ENCODE measurements at regions not wholly inside any gene's neighbourhood (a gene's known extent, or its start where the extent isn't known, plus 50 kb on each side); places are given as distances from the start of the nearest gene placed in this dataset.
"Not testable (repeated sequence)": the region's sequence is repeated elsewhere in the genome, so short reads cannot be mapped to it uniquely, and the experiment has no call there.

- TF ChIP-seq INSM2 (tag by site-specific recombination; IDR thresholded peaks at IDR 0.05) (no peak), ZNF10 (tag by site-specific recombination; IDR thresholded peaks at IDR 0.05) (no peak), ZNF645 (tag by site-specific recombination; IDR thresholded peaks at IDR 0.05) (no peak), SCRT1 (tag by site-specific recombination; IDR thresholded peaks at IDR 0.05; ENCODE audit: borderline replicate concordance) (no peak)
- TF ChIP-seq, protein P1, sequence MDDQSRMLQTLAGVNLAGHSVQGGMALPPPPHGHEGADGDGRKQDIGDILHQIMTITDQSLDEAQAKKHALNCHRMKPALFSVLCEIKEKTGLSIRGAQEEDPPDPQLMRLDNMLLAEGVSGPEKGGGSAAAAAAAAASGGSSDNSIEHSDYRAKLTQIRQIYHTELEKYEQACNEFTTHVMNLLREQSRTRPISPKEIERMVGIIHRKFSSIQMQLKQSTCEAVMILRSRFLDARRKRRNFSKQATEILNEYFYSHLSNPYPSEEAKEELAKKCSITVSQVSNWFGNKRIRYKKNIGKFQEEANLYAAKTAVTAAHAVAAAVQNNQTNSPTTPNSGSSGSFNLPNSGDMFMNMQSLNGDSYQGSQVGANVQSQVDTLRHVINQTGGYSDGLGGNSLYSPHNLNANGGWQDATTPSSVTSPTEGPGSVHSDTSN (CRISPR knock-in tag; IDR thresholded peaks at IDR 0.05): no peak
Measured at GRCh38 chr12:59398164-59398563, 197.7 kb upstream of the SLC16A7 start (continued).

DNA sequence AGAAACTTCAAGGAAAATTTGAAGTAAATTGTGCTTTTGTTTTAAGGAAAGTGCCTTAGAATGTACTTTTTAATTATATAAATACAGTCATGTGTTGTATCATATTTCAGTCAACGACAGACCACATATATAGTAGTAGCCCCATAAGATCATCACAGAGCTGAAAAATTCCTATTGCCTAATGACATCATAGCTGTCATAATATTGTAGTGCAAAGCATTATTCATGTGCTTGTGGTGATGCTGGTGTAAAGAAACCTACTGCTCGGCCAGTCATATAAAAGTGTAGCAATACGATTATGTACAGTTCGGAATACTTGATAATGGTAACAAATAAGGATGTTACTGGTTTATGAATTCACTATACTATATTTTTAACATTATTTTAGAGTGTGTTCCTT lies 198.9 kb upstream of the SLC16A7 start:
- no peak for TF ChIP-seq YY2 (tag by site-specific recombination; IDR thresholded peaks at IDR 0.05)
- no peak for TF ChIP-seq MYNN (tag by site-specific recombination; IDR thresholded peaks at IDR 0.05; ENCODE audit: borderline replicate concordance)
- TF ChIP-seq, protein P1 (CRISPR knock-in tag; IDR thresholded peaks at IDR 0.05): no peak
- no peak for TF ChIP-seq KLF16 (tag by site-specific recombination; IDR thresholded peaks at IDR 0.05)
- no peak for TF ChIP-seq SP7 (tag by site-specific recombination; IDR thresholded peaks at IDR 0.05)
- TF ChIP-seq ZBTB48 (tag by site-specific recombination; IDR thresholded peaks at IDR 0.05): no peak
- no peak for TF ChIP-seq KLF10 (tag by site-specific recombination; IDR thresholded peaks at IDR 0.05)
- no peak for TF ChIP-seq ZNF10 (tag by site-specific recombination; IDR thresholded peaks at IDR 0.05)
- TF ChIP-seq KLF8 (tag by site-specific recombination; IDR thresholded peaks at IDR 0.05): no peak
- no peak for TF ChIP-seq ZNF768 (tag by site-specific recombination; IDR thresholded peaks at IDR 0.05)
- no peak for TF ChIP-seq ZBTB21 (tag by site-specific recombination; IDR thresholded peaks at IDR 0.05)
- TF ChIP-seq ZNF645 (tag by site-specific recombination; IDR thresholded peaks at IDR 0.05): no peak
- TF ChIP-seq GLI2 (tag by site-specific recombination; IDR thresholded peaks at IDR 0.05; ENCODE audit: borderline replicate concordance, low read depth): no peak
- no peak for TF ChIP-seq GLIS2 (tag by site-specific recombination; IDR thresholded peaks at IDR 0.05)
- Histone ChIP-seq H3K9me3 (ENCODE audit: control insufficient read depth, insufficient read depth, low read depth, low read length) (no peaks in the 10 kb centered on the region), H3K27ac (ENCODE audit: extremely low read depth, low read depth, low read length) (no peak overlapping the region), H3K4me1 (ENCODE audit: control insufficient read depth, insufficient read depth, low read length) (no peaks in the 10 kb centered on the region), H3K36me3 (ENCODE audit: control insufficient read depth in 2 of 2, insufficient read depth in 1 of 2, low read length in 2 of 2) (no peaks in the 10 kb centered on the region), H3K4me3 (ENCODE audit: low read depth, low read length) (no peak overlapping the region)
- CTCF ChIA-PET: interaction anchor here (0.7 kb wide), 1 partner anchor 320 kb away, joined by 3 read pairs; no protein-coding TSS in a partner anchor
- POLR2A ChIA-PET: no interaction called here

GRCh38 chr12:59396519-59396918 lies 199.3 kb upstream of the SLC16A7 start:
- POLR2A ChIA-PET: no interaction called here

GRCh38 chr12:59395310-59395709 lies 200.5 kb upstream of the SLC16A7 start:
- H3K4me3 ChIP-seq (ENCODE audit: low read depth, low read length); H3K27ac ChIP-seq (ENCODE audit: extremely low read depth, low read depth, low read length); H3K9me3 ChIP-seq (ENCODE audit: control insufficient read depth, insufficient read depth, low read depth, low read length); CTCF ChIA-PET; POLR2A ChIA-PET; H3K36me3 ChIP-seq (ENCODE audit: control insufficient read depth in 2 of 2, insufficient read depth in 1 of 2, low read length in 2 of 2); H3K4me1 ChIP-seq (ENCODE audit: control insufficient read depth, insufficient read depth, low read length): not testable (repeated sequence)

More at GRCh38 chr12:59396519-59396918, 199.3 kb upstream of the SLC16A7 start:
- H3K4me3 ChIP-seq (ENCODE audit: low read depth, low read length): no peak overlapping the region
- H3K27ac ChIP-seq (ENCODE audit: extremely low read depth, low read depth, low read length): no peak overlapping the region
- H3K36me3 ChIP-seq (ENCODE audit: control insufficient read depth in 2 of 2, insufficient read depth in 1 of 2, low read length in 2 of 2): no peaks in the 10 kb centered on the region
- no peak for TF ChIP-seq TRIM28 (IDR thresholded peaks at IDR 0.05; ENCODE audit: borderline replicate concordance, low read length)
- no peak for TF ChIP-seq ZBTB48 (tag by site-specific recombination; IDR thresholded peaks at IDR 0.05)
- no peak for TF ChIP-seq ZNF645 (tag by site-specific recombination; IDR thresholded peaks at IDR 0.05)
- no peak for TF ChIP-seq HOXA7 (CRISPR knock-in tag; IDR thresholded peaks at IDR 0.05; ENCODE audit: borderline replicate concordance)
- TF ChIP-seq, protein P2, sequence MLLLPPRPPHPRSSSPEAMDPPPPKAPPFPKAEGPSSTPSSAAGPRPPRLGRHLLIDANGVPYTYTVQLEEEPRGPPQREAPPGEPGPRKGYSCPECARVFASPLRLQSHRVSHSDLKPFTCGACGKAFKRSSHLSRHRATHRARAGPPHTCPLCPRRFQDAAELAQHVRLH (tag by site-specific recombination; IDR thresholded peaks at IDR 0.05): no peak
- no peaks in the 10 kb centered on the region for H3K9me3 ChIP-seq (ENCODE audit: control insufficient read depth, insufficient read depth, low read depth, low read length)
- no peaks in the 10 kb centered on the region for H3K4me1 ChIP-seq (ENCODE audit: control insufficient read depth, insufficient read depth, low read length)
- CTCF ChIA-PET: no interaction called here
